Hematopoietic multipotent progenitor cell treated with erythropoietin and hydrocortisone succinate and interleukin-3 and kit ligand, for 8 days (in vitro differentiated cells): ENCODE measurements at regions not wholly inside any gene's neighbourhood (a gene's known extent, or its start where the extent isn't known, plus 50 kb on each side); places are given as distances from the start of the nearest gene placed in this dataset.
"Not testable (repeated sequence)": the region's sequence is repeated elsewhere in the genome, so short reads cannot be mapped to it uniquely, and the experiment has no call there.

Experiments used
- DNase-seq: peaks from one replicate; pipeline ENCODE4 v3.0.0-alpha.2; 2015

DNA sequence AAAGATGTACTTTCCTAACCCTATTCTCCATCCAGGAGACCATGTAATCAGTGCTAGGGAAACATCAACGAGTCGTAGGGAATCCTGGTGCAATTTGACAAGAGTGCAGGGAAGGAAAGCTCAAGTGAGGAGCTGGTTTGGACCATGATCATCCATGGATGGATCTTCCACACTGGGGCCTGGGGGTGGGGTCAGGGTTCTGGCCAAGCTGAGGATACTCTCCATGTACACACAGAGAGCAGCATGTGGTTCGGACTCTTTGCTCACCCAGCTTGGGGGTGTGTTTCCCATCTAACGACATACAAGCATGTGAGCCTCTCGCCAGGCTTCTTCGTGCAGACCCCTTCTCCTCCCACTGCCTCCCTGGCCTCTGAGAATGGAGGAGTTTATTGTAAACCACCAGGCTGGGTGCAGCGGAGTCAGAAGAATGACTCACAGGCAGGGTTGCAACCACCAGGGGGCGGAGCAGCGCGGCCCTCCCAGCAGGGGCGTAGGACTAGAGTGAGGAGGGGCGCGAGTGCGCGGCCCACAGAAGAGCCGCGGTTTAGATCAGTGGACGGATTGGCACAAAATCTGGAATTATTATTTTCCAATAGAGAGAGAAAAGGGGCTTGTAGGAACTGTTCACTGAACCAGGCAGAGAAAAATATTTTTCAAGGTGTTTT, 530.0 kb upstream of the B3GAT1 start:
- DNase-seq: not testable (repeated sequence)

GRCh38 chr11:134941326-134941725, 529.3 kb upstream of the B3GAT1 start:
- DNase-seq: no peak

DNA sequence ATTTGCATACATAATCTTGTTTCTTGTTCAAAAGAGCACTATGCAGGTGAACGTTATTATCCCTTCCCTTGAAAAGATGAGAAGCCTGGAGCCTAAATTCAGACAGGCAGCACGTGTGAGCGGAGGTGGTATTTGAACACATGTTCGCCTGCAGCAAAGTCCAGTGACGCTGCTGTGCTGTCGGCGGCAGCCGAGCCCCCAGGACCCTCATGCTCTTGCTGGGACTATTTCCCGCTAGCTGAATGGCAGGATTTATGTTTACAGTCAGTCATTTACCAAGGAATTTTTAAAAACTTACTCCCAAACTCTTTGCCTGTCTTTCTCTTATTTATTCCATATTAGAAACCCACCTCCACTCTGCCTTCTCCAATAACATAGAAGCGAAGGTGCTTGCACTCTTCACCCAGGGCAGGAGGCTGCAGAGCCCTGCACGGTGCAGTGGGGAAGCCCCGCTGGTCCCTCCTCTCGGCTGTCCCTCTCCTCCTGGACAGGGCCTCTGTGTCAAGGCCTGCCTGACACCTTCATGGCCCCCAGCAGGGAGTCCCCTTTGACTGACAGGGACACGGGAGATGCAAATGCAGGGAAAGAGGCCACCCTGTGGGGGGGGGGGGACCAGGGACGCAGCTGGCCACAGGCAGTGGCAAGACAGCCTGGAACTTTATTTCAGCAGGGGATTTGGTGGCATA, 528.5 kb upstream of the B3GAT1 start:
- no peak for DNase-seq

DNA sequence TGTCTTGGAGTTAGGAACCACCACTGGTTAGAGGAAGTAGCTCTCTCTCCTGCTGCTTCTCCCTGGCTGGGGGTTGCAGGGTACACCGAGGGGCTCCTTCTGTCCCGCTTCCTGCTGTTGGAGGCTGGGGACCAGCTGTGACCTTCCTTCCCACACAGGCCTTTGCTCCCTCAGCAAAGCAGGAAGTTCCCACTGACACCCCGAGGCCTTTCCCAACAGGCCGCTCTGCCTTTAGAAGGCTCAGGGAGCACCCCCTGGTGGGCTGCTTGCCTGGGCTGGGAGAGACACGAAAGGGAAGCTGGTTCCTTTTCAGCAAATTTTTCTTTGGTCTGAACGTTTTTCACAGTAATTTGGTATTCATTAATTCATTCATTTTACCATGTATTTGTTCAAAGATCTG, 527.9 kb upstream of the B3GAT1 start:
- DNase-seq: peak; percentile 4

DNA sequence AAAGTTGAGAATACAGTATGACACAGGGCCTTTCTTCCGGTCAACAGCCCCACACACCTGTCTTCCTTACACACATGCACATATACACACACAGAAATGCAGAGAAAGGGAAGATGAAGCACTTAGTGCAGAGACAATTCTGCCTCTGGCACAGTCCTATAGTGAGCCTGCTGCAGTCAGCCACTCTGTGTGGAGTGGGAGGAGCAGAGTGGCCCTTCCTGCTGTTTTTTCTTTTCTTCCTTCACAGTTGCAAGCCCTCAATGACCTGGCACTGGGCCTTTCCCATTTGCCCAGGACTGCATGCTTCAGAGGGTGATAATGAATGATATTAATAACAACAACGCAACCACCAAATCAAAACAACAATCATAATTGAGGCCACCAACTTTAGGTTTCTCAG, 527.0 kb upstream of the B3GAT1 start:
- no peak for DNase-seq

GRCh38 chr11:134938212-134938611, 526.2 kb upstream of the B3GAT1 start:
- no peak for DNase-seq

DNA sequence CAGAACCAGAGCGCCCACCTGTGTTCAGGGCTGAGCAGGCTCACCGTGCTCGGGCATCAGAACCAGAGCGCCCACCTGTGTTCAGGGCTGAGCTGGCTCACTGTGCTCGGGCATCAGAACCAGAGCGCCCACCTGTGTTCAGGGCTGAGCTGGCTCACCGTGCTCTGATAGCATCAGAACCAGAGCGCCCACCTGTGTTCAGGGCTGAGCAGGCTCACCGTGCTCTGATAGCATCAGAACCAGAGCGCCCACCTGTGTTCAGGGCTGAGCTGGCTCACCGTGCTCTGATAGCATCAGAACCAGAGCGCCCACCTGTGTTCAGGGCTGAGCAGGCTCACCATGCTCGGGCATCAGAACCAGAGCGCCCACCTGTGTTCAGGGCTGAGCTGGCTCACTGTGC, 525.2 kb upstream of the B3GAT1 start:
- not testable (repeated sequence) for DNase-seq

GRCh38 chr11:134932761-134933160, 520.7 kb upstream of the B3GAT1 start:
- DNase-seq: no peak

GRCh38 chr11:134925432-134925831, 513.4 kb upstream of the B3GAT1 start:
- DNase-seq: no peak

DNA sequence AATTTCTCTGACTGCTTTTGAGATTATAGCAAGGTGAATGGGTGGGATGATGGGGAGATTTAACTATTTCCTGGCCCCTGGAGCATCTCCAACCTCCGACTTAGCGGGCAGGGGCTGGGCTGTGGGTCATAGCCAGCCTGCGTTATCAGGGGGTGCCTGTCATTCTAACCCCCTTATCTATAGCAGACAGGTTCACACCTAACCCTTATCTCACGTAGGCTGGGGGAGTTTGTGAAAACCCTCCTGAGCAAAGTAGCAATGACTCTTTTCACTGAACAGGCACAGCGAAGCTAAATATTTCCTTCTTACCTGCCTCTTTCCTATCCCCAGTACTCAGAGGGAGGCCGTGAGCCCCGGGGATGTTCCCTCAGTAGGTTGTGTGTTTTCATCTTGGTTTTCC, 511.4 kb upstream of the B3GAT1 start:
- DNase-seq: no peak

DNA sequence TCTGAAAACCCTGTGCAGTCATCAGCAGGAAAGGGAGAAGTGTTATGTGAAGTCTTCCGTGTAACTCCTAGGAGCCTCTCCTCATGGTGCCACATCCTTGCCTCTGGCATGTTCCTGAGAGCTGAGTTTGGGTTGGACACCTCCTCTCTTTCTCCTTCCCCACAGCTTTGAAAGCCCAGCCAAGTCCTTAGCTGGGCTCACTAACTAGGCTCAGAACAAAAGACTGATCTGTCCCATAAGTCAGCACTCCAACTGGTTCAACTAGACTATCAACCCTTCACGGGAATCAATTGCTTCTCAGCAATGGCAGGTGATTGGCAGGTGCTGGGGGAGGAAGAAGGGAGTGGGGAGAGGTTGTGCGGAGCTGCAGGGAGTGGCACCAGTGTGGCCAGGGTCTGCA, 509.9 kb upstream of the B3GAT1 start:
- DNase-seq: no peak

DNA sequence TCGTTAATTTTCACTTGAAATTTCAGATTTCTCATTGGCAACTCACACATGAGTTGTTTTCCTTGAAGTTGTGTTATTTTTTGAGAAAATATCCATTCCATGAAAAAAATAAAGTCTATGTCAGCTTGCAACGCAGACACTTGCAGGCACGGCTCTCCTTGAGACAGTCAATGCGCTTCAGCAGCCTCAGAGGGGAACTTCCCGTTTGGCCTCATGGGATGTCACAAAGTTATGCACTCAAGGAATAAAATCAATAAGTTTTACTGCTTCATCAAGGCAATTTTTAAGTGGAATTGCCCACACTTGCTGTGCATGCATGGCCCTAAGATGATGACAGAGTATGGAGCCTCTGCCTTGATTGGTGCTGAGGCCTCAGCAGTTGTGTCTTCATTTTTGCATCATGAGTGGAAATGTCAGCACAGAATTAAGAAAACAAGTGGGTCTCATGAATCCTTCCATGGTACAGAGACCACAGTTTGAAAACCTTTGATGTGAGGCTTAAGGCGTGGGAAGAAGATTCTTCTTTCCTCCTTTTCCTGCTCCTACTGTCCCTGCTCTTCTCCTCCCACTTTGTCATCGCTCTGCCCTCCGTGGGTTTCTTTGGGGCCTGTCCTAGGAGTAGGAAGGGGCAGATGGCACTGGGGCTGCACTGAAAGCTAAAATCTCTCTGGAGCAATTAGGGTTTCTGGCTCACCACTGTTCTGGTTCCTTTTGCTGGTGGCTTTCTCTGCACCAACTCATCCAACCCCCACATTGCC, 509.0 kb upstream of the B3GAT1 start:
- DNase-seq: no peak

- no peak for DNase-seq
These were observed 504.6 kb upstream of the B3GAT1 start for GRCh38 chr11:134916421-134917213.

- no peak for DNase-seq
These were observed 503.8 kb upstream of the B3GAT1 start for GRCh38 chr11:134915881-134916280.

GRCh38 chr11:134915212-134915611, 503.2 kb upstream of the B3GAT1 start:
- no peak for DNase-seq

DNA sequence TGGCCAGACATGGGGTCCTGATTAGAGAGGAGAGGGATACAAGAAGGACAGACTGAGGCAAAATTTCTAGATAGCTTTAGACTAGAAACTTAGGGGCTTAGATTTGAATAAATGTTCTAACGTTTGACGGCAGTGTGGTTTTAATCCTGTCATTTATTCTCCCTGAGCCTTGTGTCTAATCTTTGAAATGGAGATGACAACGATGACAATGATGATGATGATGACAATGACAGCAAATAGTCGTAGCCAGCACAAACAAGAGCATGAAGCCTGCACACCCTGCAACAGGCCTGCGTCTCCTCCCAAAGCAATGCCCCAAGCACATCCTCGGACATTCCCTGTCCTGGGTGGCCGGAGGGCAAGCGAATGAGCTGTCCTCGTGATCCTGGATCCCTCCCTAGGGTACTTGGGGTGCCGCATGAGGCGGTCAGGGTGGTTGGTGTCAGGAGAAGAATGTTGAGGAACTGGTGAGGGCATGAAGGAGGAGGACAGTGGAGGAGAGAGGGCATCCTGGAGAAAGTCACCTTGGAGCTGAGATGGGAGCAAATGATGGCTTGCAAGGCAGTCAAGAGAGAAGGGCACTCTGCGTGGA, 502.1 kb upstream of the B3GAT1 start:
- DNase-seq: no peak

DNA sequence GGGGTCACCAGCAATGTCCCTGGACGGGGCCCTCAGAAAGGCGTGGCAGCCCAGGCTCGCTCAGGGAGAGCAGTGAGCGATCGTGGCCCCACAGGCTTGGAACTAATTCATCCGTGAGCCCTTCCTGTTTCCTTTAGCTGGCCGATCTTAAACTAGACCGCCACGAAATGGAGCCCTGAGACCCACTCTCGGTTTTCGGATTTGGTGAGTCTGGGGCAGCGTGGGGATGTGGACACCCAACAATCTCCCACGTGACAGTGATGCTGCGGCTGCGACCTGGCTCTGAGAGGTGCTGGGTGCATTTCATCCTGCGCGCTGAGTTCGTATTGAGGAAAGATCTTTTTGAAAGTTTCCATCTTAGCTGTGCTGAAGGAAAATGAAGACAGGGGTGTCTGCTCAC, 501.3 kb upstream of the B3GAT1 start:
- DNase-seq: no peak

DNA sequence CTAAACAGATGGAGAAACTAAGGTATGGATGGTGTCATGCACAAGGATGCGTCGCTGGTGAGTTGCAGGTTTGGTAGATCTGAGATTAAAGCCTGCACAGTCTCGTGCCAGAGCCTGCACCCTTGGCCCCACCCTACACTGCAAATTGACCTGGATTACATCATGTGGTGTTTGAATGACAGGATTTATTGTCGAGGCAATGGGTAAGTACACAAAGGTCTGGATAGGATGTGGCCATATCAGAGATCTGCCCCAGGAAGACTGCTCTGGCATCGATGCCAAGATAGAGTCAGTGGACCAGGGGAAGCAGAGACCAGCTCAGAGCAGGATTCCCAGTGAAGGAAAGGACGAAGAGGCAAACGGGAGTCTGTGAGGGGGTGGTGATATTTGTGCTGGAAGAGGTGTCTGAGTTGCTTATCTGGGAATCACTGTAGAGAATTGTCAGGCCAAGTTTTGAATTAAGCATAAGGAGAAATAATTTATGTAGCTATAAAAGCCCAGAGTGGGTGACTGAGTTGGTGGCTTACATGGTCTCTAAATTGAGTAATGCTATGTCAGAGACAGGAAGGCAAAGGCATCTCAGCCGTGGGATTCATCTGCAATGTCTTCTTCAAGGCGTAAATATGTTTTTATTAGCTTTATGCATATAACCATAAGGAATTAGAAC, 499.6 kb upstream of the B3GAT1 start:
- DNase-seq: no peak

DNA sequence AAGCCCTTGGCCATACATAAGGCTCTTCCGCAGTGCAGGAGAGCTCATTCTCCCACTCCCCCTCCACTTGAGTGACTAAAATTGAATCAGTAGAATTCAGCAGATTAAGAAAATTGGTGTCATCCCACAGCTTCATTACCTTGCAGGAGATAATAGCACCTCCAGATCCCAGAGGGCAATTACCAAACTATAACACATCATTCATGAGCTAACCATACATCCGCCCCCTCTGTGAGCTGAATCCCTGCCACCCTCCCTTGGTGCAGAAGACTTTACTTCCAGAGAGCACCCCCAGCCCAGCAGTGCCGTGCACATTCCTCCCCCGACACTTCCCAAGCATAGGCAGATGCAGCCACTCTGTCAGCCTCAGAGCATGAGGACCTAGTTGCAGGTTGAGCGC, 496.5 kb upstream of the B3GAT1 start:
- no peak for DNase-seq

DNA sequence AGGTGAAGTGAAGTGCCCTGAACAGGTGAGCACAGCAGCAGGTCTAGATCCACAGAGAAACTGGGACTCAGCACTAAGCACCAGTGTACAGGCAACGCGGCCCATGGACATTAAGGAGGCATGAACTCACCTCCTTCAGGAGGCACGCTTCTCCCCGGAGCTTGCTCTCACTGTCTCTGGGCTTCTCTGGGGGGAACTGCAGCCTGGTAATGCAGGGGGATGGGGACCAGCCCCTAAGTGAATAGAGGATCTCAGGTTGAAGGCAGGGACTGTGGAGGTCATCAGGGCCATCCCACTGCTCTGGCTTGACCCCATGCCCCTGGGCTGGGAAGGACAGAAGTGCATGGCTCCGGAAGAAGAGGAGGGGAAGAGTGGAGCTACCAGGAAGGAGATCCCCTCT, 495.6 kb upstream of the B3GAT1 start:
- no peak for DNase-seq

- no peak for DNase-seq
These were observed 494.4 kb upstream of the B3GAT1 start for GRCh38 chr11:134906356-134906955.

DNA sequence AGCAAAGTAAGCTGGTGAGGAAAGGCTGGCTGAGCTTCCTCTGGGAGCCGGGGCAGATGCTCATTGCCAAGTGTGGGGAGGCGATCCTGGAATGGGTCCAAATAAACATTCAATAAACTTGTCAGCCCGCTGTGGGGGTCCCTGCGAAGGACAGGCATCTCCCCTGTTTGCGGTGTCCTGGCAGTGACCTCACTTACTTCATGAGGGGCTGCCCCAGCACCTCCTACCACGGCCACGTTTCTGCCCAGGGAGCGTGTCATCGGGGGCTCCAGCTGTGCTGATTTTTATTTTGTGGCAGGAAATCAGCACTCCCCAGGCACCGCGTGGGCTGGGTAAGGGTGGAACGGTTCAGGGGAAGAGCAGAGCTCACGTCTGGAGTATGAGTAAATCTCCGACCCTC, 493.9 kb upstream of the B3GAT1 start:
- DNase-seq: no peak
